ENCODE measurements at regions not wholly inside any gene's neighbourhood (a gene's known extent, or its start where the extent isn't known, plus 50 kb on each side); places are given as distances from the start of the nearest gene placed in this dataset.

DNA sequence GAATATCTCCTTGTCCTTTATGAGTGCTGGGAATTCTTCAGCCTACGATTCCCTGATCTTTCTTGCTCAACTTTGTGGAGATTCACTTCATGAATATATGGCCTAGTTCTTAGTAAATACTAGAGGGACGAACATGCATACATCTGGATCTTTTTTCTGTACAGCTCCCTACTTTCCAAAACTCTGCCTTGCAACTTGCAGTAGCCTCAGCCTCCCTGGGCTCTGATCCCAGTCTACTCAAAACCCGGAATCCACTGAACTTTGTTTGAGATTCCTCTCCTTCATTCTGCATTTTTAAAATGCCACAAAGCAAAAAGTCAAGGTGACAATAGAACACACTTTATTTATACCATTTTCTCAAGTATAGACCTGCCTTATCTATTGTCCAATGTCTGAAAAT is 50.0 kb upstream of the PCDH7 start:
- Histone ChIP-seq H2BK5ac (ENCODE audit: low read depth, low read length) (no peak overlapping the region), H3K23me2 (ENCODE audit: low read depth, low read length) (no peaks in the 10 kb centered on the region), H3K14ac (ENCODE audit: insufficient read length) (no peak overlapping the region), H2AK5ac (ENCODE audit: low read depth, low read length) (no peak overlapping the region), H3K4ac (replicated peaks; ENCODE audit: insufficient read length, low read depth, low read length) (no peak overlapping the region), H2AFZ (ENCODE audit: low read length) (no peak overlapping the region), H3K56ac (replicated peaks; ENCODE audit: insufficient read length, low read depth, low read length) (no peak overlapping the region), H2BK120ac (replicated peaks; ENCODE audit: low read depth, low read length) (no peak overlapping the region), H2BK20ac (ENCODE audit: low read length) (no peak overlapping the region), H3K79me1 (ENCODE audit: low read depth, low read length) (no peaks in the 10 kb centered on the region), H3K27me3 (replicated peaks in 1 of 4; ENCODE audit: control insufficient read depth in 3 of 4, extremely low read depth in 1 of 4, insufficient read depth in 3 of 4, low read length in 3 of 4) (no peaks in the 10 kb centered on the region), H3K4me1 (replicated peaks in 1 of 4; ENCODE audit: control insufficient read depth in 3 of 4, insufficient read depth in 4 of 4, low read length in 3 of 4) (no peaks in the 10 kb centered on the region), H3K27ac (ENCODE audit: low read depth, low read length) (no peak overlapping the region; the same call in 1 of the 2 replicates), H4K5ac (ENCODE audit: insufficient read length, low read depth, low read length) (no peak overlapping the region), H3K18ac (ENCODE audit: extremely low read depth, low read length) (no peak overlapping the region), H3K36me3 (ENCODE audit: control insufficient read depth in 2 of 4, insufficient read depth in 4 of 4, low read length in 3 of 4) (no peaks in the 10 kb centered on the region), H3K9me3 (ENCODE audit: insufficient read depth in 2 of 2, low read depth in 1 of 2, low read length in 1 of 2) (no peaks in the 10 kb centered on the region), H4K20me1 (replicated peaks in 1 of 2; ENCODE audit: control insufficient read depth in 1 of 2, insufficient read depth in 2 of 2, low read length in 2 of 2) (no peaks in the 10 kb centered on the region), H2BK15ac (ENCODE audit: low read length) (no peak overlapping the region), H4K8ac (ENCODE audit: extremely low read depth, insufficient read depth, low read length) (no peak overlapping the region), H3K4me2 (ENCODE audit: insufficient read depth in 1 of 2, low read depth in 2 of 2, low read length in 2 of 2) (no peak overlapping the region), H3K23ac (ENCODE audit: insufficient read length) (no peak overlapping the region), H3K9ac (replicated peaks in 1 of 4; ENCODE audit: extremely low read depth in 1 of 4, low read depth in 3 of 4, low read length in 3 of 4) (no peak overlapping the region), H2BK12ac (ENCODE audit: low read depth, low read length) (no peak overlapping the region), H3K4me3 (ENCODE audit: extremely low read depth in 1 of 4, insufficient read depth in 2 of 4, low read depth in 3 of 4, low read length in 4 of 4) (no peak overlapping the region), H3K79me2 (ENCODE audit: control insufficient read depth in 1 of 2, insufficient read depth in 2 of 2, low read length in 2 of 2) (no peaks in the 10 kb centered on the region), H4K91ac (replicated peaks; ENCODE audit: insufficient read length, low read length) (no peak overlapping the region)
- DNase-seq (ENCODE audit: low read depth in 1 of 2, low spot score in 2 of 2) (no peak), FAIRE-seq (no peak)
- no peak for TF ChIP-seq TCF12 (IDR thresholded peaks at IDR 0.05; ENCODE audit: low read depth, low read length)
- no peak for TF ChIP-seq SIRT6 (IDR thresholded peaks at IDR 0.05; ENCODE audit: low read length)
- TF ChIP-seq RAD21 (IDR thresholded peaks at IDR 0.05 in 1 of 2, conservative IDR thresholded peaks at IDR 0.05 in 1 of 2; ENCODE audit: low read depth in 2 of 2, low read length in 2 of 2): no peak
- no peak for TF ChIP-seq BCL11A (IDR thresholded peaks at IDR 0.05; ENCODE audit: low read depth in 2 of 2, low read length in 2 of 2)
- TF ChIP-seq JUN (IDR thresholded peaks at IDR 0.05; ENCODE audit: low read depth, low read length): no peak
- no peak for TF ChIP-seq TAF1 (IDR thresholded peaks at IDR 0.05; ENCODE audit: low read depth, low read length)
- TF ChIP-seq RFX5 (IDR thresholded peaks at IDR 0.05; ENCODE audit: borderline replicate concordance, low read depth, low read length): no peak
- TF ChIP-seq MAFK (IDR thresholded peaks at IDR 0.05; ENCODE audit: low read depth, low read length): no peak
- ChIA-PET POLR2A (ENCODE audit: partially characterized antibody) (no interaction called here), CTCF (ENCODE audit: partially characterized antibody) (no interaction called here)
- WGBS, 2 experiments (ENCODE audit: extremely low coverage in 1 of 2, insufficient coverage in 1 of 2, insufficient read length in 1 of 2, insufficient replicate concordance in 2 of 2, low coverage in 1 of 2, low lambda C conversion rate in 2 of 2, missing lambda C conversion rate in 1 of 2): 86% methylated on average over 3 of the region's 3 CpGs; no CpG with 5 or more reads in 1 of the 2 experiments
